NCI-H2227 treated with DMSO at 0.1 percent for 48 hours (cell line): ENCODE measurements at regions not wholly inside any gene's neighbourhood (a gene's known extent, or its start where the extent isn't known, plus 50 kb on each side); places are given as distances from the start of the nearest gene placed in this dataset.
"Not testable (repeated sequence)": the region's sequence is repeated elsewhere in the genome, so short reads cannot be mapped to it uniquely, and the experiment has no call there.

Experiments used
- DNase-seq: peaks from one replicate; lab custom pipeline; 2025; lab: John Stamatoyannopoulos, UW

GRCh38 chr9:115804206-115804605 is 349.4 kb upstream of the PAPPA start:
- DNase-seq = no peak

- DNase-seq = no peak
Measured at GRCh38 chr9:115808108-115808507, 345.5 kb upstream of the PAPPA start.

- DNase-seq = no peak
Measured at GRCh38 chr9:115808695-115809094, 344.9 kb upstream of the PAPPA start.

GRCh38 chr9:115810166-115810565 is 343.4 kb upstream of the PAPPA start:
- DNase-seq = no peak

- DNase-seq = no peak
Measured at GRCh38 chr9:115814081-115814480, 339.5 kb upstream of the PAPPA start.

GRCh38 chr9:115815786-115816185 is 337.8 kb upstream of the PAPPA start:
- DNase-seq = no peak

GRCh38 chr9:115818651-115819050 is 334.9 kb upstream of the PAPPA start:
- not testable (repeated sequence) for DNase-seq

- no peak for DNase-seq
Measured at GRCh38 chr9:115832031-115832430, 321.6 kb upstream of the PAPPA start.

- no peak for DNase-seq
Measured at GRCh38 chr9:115837618-115838017, 316.0 kb upstream of the PAPPA start.

GRCh38 chr9:115838417-115838816 is 315.2 kb upstream of the PAPPA start:
- no peak for DNase-seq

GRCh38 chr9:115844433-115844832 is 309.2 kb upstream of the PAPPA start:
- DNase-seq = not testable (repeated sequence)

- DNase-seq = no peak
Measured at GRCh38 chr9:115845648-115846312, 307.8 kb upstream of the PAPPA start.

- no peak for DNase-seq
Measured at GRCh38 chr9:115847216-115847615, 306.4 kb upstream of the PAPPA start.

- DNase-seq = no peak
Measured at GRCh38 chr9:115849679-115850412, 303.7 kb upstream of the PAPPA start.

GRCh38 chr9:115850548-115851304 is 302.9 kb upstream of the PAPPA start:
- DNase-seq = no peak

GRCh38 chr9:115855458-115856133 is 298.0 kb upstream of the PAPPA start:
- DNase-seq = no peak

- DNase-seq = not testable (repeated sequence)
Measured at GRCh38 chr9:115858421-115858820, 295.2 kb upstream of the PAPPA start.

- no peak for DNase-seq
Measured at GRCh38 chr9:115862021-115862420, 291.6 kb upstream of the PAPPA start.

GRCh38 chr9:115864581-115864980 is 289.0 kb upstream of the PAPPA start:
- no peak for DNase-seq

- no peak for DNase-seq
Measured at GRCh38 chr9:115867326-115867725, 286.3 kb upstream of the PAPPA start.

- DNase-seq = no peak
Measured at GRCh38 chr9:115877852-115878438, 275.6 kb upstream of the PAPPA start.

- DNase-seq = no peak
Measured at GRCh38 chr9:115879451-115879850, 274.1 kb upstream of the PAPPA start.
